GM18867 (cell line): ENCODE measurements at regions not wholly inside any gene's neighbourhood (a gene's known extent, or its start where the extent isn't known, plus 50 kb on each side); places are given as distances from the start of the nearest gene placed in this dataset.

Source experiments
- ATAC-seq: cut with Tn5 transposase; IDR thresholded peaks from one replicate; pipeline ENCODE4 v1.9.1; 2021; ENCODE audit warnings: mild to moderate bottlenecking, moderate library complexity; ENCODE audit not compliant: unreplicated experiment

DNA sequence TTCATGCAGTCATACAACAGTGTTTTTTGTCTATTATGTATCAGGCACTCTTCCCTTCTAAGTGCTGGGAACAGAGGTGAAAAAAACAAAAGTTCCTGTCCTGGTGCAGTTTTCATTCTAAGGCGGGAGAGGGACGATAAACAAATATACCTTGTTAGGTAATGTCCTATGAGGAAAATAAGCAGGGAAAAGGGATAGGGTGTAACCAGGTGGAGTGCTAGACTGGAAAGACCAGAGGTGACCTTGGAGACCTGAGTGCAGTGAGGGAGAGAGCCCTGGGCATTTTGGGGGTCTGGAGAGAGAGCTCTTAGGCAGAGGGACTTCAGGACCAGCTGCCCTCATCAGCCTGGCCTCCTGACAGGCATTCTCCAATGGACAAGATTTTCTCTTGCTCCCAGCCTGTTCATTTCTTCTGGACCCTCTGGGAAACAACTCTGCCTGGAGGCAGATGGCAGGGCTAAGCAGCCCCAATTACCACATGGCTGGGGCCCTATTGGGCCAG, 97.2 kb upstream of the TJP1 start:
- no peak for ATAC-seq

DNA sequence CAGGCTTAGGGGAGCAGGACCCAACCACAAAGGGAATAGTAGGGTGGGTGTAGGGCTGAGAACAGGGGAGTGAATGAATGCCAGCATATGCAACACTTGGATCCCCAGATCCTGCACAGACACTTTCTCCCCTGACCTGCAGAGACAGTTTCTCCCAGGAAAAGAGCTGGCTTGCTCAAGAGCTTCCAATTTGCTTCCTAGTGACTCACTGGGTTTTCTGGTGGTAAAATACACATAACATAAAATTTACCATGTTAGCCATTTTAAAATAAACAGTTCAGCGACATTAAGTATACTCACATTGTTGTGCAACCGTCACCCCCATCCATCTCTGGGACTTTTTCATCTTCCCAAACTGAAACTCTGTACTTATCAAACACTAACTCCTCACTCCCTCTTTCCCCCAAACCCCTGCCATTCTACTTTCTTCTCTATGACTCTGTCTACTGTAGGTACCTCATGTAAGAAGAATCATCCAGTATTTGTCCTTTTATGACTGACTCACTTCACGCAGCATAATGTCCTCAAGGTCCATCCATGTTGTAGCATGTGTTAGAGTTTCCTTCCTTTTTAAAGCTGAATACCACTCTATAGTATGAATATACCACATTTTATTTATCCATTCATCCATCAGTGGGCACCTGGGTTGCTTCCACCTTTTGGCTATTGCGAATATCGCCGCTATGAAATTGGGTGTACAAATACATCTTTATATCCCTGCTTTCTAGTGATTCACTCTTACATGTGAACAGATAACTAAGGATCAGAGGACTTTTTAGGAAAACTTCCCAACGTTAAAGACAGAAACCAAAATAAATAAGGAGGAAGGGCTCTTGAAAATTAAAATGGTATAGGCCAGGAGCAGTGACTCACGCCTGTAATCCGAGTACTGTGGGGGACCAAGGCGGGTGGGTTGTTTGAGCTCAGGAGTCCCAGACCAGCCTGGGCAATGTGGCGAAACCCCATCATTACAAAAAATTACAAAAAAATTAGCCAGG, 95.6 kb upstream of the TJP1 start:
- no peak for ATAC-seq

DNA sequence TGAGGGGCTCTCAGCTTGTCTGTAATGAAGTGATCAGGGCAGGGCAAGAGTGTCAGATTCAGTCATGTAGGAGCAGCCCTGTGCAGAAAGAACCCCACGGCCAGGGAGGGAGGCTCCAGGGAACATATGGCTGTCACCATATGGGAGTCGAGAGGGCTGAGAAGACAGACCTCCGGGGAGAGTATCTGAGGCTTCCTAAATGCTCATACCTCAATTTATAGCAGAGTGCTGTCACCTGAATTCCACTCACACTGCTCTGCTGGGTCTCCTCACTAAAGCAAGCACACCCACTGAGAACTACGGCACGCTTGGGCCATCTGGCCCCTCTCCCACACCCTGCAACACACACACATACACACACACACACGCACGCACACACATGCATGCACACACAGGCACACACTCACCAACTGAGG, 92.3 kb upstream of the TJP1 start:
- ATAC-seq: no peak

DNA sequence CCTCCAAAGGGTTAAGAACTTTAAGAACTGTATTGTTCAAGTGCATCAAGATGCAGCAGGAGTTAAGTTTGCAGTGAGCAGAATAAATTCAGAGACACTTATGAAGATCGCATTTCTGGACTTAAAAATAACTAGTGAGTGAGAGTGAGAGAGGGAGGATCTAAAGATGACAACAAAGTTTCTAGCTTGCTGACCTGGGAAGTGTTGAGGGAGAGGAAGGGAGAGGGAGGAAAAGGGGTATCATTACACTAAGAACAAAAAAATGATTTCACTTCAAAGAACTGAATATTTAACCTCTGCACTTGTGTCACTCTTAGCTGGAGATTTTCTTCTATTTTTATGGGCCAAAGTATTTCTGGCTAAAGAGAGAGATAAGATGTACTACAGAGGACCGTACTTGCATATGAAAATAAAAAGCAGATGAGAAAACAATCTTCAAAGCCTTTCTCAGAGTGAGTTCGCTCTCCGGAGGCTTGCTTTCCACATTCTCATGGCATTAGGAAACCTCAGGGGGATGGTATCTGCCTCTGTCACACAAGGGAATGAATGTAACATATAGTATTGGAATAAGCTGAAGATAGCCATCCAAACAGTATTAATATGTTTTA, 91.4 kb upstream of the TJP1 start:
- ATAC-seq: no peak

DNA sequence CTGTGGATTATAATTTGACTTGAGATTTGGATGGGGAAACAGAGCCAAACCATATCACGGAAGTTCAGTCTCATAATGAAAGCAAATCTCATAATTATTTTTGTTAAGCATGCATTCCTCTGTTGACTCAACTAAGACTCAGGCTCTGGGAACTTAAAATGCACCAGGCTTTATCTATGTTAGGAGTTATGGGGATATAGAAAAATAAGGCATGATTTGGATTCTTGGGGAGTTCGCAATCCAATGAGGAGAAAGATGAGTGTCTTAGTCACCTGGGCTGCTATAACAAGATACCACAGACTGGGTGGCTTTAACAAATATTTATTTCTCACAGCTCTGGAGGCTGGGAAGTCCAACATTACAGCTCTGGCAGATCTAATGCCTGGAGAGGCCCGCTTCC, 89.4 kb upstream of the TJP1 start:
- no peak for ATAC-seq

DNA sequence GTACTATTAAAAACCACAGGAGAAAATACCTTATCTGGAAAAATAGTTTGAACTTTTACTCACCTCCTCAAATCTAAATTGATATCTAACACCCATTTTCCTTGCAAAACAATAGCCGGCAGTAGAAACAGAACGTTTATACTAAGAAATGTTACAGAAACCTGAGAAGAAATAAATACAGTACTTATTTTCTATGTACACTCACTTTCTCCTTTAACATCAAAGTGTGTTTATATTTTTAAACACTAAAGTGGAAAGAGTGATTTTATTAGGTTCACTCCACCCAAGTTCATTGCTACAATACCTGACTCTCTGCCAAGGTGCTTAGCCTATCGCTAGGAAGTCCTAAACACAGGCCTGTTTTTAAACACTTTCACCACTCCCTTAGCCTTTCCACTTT, 87.8 kb upstream of the TJP1 start:
- no peak for ATAC-seq

DNA sequence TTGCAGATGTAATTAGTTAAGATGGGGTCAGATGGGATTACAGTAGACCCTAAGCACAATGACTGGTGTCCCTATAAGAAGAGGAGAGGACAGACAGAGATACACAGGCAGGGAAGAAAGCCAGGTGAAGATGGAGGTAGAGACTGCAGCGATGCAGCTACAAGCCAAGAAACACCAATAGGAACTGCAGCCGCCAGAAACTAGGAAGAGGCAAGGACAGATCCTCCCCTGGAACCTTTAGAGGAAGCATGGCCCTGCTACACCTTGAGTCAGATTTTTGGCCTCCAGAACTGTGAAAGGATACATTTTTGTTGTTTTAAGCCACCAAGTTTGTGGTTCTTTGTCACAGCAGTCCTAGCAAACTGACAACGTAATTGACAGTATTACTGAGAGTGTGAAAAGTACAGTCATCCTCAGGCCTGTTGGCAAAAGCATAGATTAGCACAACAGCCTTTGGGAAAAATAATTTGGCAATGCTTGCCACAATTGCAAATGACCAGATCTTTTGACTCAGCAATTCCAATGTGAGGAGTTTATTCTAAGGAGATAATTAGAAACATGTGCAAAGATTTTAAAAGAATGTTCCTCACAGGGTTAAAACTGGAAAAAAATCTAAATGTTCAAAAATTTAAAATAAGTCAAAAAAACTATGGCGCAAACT, 82.6 kb upstream of the TJP1 start:
- no peak for ATAC-seq

DNA sequence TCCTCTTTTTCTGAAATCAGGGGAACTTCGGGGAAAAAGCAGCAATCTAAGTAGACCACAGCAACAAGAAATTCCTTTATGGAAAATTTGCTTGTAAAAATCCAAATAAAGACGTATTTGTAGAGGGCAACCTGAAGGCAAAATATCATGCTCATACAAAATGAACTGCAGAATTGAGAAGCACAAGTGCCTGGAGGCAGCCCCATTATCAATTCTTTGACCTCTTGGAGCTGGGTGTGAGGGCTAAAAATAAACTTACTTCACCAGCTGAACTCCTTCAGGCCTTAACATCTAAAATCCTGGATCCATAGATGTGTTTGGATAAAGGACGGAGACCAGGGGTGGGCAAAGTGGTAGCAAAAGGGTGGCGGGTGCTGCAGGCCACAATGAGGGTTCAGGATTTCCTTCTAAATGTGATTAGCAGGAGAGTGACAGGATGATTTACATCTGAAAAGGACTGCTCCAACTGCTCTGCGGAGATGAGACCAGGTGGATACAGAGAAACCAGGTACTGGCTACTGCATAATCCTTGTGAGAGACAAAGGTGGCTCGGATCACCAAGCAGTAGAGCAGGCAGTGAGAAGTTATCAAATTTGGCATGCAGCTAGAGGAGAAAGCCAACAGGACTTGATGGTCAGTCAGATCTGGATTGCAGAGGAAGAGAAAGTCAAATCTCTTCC, 81.7 kb upstream of the TJP1 start:
- no peak for ATAC-seq

DNA sequence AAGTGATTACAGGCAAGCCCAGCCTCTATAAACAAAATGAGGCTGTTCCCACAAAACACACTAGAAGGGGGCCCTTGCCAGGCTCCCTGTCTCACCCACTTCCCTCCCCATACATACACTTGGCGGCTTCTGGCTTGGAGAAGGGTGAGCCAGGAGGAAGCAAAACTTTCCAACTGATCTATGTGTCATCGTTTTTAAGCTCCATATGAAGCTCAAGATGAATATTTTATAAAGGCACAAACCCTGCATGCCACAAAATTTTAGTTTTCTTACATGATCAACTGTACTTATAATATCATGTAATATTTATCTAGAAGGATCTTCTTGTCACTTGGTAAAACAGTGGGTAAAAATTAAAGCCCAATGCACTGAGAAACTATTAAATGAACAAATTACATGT, 80.8 kb upstream of the TJP1 start:
- ATAC-seq: no peak

DNA sequence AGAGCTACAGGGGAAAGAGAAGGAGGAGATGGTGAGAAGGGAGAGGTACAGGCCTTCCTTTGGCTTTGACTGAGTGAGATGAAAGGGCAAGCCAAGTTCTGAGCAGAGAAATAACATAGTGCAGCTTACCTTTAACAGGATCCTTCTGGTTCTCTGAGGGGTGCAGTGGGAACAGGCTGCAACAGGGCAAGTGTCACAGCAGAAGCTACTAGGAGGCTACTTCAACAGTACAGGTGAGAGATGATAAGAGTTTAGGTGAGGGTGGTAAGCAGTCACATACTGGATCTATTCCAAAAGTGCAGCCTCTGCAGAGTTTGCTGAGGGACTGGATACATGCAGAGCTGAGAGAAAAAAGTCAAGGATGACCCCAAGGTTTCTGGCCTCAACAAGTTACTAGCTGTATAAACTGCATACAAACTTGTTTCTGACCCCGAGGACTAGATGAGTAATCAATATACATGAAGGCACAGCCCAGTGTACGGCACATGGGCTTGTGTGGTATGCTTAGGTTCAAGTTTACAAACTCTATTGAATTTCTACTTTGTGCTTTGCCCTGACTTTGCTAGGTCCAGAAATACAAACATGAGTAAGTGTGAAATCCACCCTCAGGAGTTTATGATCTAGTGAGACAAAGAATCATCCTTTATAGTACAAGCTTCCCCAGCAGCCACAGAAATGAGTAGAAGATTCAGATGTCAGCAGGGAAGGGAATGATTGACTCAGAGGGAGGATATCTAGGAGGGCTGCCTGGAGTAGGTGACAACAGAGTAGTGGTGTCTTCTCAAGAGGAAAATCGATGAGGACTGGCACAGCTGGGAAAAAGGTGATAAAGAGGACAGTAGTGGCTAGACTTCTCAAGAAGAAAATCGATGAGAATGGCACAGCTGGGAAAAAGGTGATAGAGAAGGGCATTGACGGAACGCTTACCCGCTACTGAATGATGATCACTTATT, 78.2 kb upstream of the TJP1 start:
- no peak for ATAC-seq

DNA sequence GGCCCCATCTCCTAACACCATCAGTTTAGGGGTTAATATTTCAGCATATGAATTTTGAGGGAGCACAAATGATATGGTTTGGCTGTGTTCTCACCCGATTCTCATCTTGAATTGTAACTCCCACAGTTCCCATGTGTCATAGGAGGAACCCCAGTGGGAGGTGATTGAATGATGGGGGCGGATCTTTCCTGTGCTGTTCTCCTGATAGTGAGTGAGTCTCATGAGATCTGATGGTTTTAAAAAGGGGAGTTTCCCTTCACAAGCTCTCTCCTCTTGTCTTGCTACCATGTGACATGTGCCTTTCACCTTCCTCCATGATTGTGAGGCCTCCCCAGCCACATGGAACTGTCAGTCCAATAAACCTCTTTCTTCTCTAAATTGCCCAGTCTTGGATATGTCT, 73.8 kb upstream of the TJP1 start:
- ATAC-seq: no peak

DNA sequence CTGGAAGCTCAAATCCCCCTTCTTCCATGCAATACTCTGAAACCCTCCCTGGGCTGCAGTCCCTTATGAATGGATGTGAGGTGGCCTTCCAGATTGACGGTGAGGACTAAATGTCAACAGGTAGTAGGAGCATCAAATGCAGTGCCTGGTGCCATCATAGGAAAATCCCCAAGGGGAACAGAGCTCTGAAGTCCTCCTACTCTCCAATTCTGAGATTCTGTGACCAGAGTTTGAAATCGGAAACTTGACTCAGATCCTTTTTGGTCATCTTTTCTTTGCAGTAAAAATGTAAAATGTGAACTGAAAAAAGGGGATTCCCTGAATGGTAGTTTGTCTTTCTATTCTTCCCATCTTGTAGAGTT, 68.8 kb upstream of the TJP1 start:
- no peak for ATAC-seq

DNA sequence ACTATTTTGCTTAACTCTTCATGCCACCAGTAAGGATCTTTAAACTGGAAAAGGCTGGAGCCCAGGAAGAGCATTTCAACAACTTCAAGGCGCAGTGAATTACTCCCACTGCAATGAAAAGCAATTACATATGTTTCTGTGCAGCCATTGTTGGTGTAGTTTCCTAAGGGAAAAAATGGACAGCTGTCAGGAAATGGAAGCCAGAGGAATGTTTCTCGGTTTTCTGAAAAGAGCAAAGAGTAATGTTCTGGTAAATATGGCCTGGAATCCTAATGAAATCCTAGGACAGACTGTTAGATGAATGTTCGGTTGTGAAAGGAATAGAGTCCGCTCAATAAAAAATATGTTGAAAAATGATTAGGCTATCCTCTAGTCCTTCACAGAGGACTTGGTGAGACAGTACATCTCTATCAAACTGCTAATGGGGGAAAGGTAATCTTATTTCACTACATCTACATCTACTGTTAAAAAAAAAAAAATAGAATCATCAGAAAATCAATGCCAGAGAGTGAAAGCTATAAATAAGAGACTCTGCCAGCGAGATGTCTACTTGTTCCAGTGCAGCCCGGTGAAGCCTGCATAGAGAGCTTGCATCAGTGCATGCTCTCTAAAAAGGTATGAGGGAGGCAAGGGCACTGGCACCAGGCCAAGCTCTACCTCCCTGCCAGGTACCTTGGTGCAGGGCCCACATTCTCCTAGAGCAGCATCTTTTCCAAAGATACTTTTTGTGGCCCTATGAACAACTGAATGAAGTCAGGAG, 68.2 kb upstream of the TJP1 start:
- no peak for ATAC-seq

DNA sequence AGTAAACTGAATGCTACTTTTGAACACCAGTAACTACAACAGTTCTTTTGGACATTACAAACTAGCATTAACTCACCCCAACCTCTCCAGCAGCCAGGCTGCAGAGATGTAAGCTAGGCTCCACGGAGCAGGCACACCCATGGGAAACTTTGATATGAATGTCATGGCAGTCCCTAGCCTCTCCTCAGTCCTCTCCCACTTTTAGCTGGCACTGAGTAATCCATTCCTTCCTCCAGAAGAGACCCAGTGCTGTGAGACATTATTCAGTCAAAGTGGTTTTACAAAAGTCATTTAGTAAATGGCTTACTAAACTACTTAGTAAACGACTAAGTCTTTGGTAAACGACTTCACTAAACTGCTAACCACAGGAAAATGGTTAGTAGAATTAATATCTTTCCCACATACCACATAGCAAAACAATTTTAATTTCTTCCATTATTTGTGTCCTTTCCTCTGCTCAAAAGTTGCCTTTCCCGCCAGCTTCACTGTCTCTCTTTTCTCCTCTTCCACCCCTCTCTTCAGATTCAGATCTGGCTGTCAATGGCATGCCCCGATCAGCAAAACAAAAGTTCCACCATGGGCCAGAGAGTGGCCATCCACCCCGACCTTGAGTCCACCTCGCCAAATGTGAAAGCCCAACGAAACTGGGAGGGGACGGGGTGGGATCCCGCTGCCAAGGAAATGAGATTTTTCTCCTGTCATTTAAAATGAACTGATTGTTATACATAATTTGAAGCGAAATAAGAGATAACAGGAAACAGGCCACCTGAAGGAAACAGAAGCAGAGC, 67.5 kb upstream of the TJP1 start:
- no peak for ATAC-seq

DNA sequence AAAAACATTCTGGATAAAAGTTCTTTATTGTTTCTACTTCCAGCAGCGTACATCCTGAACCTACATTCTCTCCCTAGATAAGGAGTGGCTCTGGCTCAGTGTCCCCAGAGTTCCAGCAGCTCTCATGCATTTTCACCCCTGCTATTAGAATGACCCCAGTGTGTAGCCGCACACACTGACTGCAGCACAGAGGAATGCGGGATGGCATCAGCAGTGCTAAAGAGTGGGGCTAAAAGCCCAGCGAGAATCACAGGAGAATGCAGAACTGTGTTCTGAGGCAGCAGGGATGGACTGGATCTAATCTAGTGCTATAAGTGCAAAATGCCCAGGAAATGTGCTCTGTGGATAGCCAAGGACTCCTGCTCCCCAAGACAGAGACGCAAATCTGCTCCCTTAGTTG, 66.4 kb upstream of the TJP1 start:
- ATAC-seq: no peak

DNA sequence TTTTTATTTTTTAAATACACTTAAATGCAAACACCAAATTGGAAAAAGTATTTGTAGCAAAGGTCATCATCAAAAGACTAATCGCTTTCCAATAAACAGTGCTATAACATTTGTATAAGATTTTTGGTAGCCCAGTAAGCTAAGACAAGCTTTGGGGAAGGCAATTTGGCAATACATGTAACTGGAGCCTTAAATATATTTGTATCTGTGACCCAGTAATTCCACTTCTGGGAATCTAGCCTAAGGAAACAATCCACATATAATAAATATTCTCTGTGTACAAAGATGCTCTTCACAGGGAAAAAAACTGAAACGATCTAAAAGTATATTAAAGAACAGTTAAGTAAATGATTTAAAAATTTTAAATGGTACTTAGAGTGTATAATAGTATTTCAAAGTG, 65.5 kb upstream of the TJP1 start:
- ATAC-seq: no peak

DNA sequence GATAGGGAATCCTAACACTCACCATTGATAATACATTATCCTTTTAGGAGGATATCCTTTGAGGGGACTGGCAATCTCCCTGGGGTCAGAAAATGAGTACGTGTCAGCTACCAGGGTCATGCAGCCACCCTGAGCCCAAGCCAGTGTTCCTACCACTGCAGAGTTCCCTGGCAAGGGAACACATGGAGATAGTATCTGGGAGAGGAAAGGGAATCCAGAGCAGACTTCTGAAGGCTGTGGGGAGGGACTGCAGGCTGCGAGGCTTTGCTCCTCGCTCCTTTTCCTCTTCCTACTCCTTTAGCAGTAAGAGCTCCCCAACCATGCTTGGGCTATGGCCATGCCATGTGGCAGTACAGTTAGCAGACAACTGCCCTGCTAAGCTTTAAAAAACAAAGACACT, 62.9 kb upstream of the TJP1 start:
- no peak for ATAC-seq

DNA sequence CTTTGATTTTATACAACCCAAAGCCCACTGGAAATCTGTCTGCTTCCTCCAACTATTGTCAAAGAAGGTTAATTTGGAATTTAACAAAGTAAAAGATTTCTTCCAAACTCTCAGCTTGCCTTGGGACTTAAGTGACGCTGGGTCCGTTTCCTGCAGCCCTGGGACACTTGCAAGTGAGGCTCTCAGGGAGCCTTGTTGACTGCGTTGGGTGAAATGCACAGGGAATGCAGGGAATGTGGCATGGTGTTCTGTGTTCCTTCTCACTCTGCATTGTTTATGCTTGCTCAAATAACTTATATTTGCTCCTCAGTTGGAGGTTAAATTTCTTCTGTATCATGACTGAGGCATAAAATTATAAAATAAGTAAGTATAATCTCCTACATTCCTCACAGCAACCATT, 60.9 kb upstream of the TJP1 start:
- no peak for ATAC-seq

DNA sequence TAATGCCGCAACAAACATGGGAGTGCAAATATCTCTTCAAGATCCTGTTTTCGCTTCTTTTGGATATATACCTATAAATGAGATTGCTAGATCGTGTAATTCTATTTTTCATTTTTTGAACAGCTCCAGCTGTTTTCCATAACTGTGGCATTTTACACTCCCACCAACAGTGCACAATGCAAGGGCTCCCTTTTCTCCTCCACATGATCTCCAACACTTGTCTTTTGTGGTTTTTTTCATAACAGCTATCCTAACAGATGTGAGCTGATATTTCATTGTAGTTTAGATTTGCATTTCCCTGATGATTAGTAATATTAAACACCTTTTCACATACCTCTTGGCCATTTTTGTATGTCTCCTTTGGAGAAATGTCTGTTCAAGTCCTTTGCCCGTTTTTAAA, 58.6 kb upstream of the TJP1 start:
- ATAC-seq: no peak
